CD4-positive, alpha-beta T cell (primary cell): ENCODE measurements at regions not wholly inside any gene's neighbourhood (a gene's known extent, or its start where the extent isn't known, plus 50 kb on each side); places are given as distances from the start of the nearest gene placed in this dataset.

ENCODE experiments used
- ATAC-seq: fragments of 200-7000 bp; cut with Tn5 transposase; one replicate; pipeline ENCODE4 v1.10.0; 2022; ENCODE audit warnings: mild to moderate bottlenecking; ENCODE audit not compliant: poor library complexity
- CTCF ChIA-PET: fragments of 350-600 bp; sonication (Branson Sonifier 250); formaldehyde crosslinking; loops from one replicate; lab custom pipeline; 2021; ENCODE audit warnings: antibody characterized with exemption, inconsistent platforms; lab: Charles Lee
- POLR2A ChIA-PET: fragments of 350-600 bp; sonication (Branson Sonifier 250); formaldehyde crosslinking; loops from one replicate; lab custom pipeline; 2021; ENCODE audit warnings: antibody characterized with exemption, inconsistent platforms; lab: Charles Lee
- DNase-seq, 14 experiments: peaks; one replicate each; pipeline ENCODE4 v3.0.0-alpha.2; 2013 to 2020; ENCODE audit warnings: mixed read lengths in 2 of 14
- H3K27ac ChIP-seq, 2 donors: one replicate each; pipeline versions ENCODE4 v1.5.1 to v1.7.0; 2013; ENCODE audit warnings: low read length in 2 of 2, low read depth in 1 of 2, mild to moderate bottlenecking in 1 of 2
- H3K27me3 ChIP-seq, 2 experiments: 1 replicate in 1 of 2; 2 replicates in 1 of 2; pipeline versions ENCODE4 v1.6.1 to v1.7.0; 2013; ENCODE audit warnings: low read length in 2 of 2, control low read depth in 1 of 2, mild to moderate bottlenecking in 1 of 2, moderate library complexity in 1 of 2; ENCODE audit not compliant: insufficient read depth in 2 of 2, control insufficient read depth in 1 of 2
- H3K36me3 ChIP-seq: one replicate; pipeline ENCODE4 v1.6.1; 2013; ENCODE audit warnings: low read length, control low read depth; ENCODE audit not compliant: insufficient read depth
- H3K4me1 ChIP-seq: one replicate; pipeline ENCODE4 v1.6.1; 2013; ENCODE audit warnings: low read length, control low read depth; ENCODE audit not compliant: insufficient read depth
- H3K4me3 ChIP-seq: one replicate; pipeline ENCODE4 v1.5.1; 2013; ENCODE audit warnings: mild to moderate bottlenecking, low read length, moderate library complexity
- H3K9me3 ChIP-seq, 2 experiments: 1 replicate in 1 of 2; 2 replicates in 1 of 2; pipeline versions ENCODE4 v1.6.1 to v1.7.0; 2013; ENCODE audit warnings: low read length in 2 of 2, mild to moderate bottlenecking in 2 of 2, control low read depth in 1 of 2, moderate library complexity in 1 of 2; ENCODE audit not compliant: control insufficient read depth in 1 of 2, insufficient read depth in 1 of 2
- H3K27ac Mint-ChIP-seq: one replicate; pipeline ENCODE4 v1.8.0; 2020; ENCODE audit warnings: mixed read lengths
- H3K27me3 Mint-ChIP-seq: one replicate; pipeline ENCODE4 v1.8.0; 2021; ENCODE audit warnings: mixed read lengths
- H3K36me3 Mint-ChIP-seq: one replicate; pipeline ENCODE4 v1.8.0; 2021; ENCODE audit warnings: low read depth, mixed read lengths
- H3K4me1 Mint-ChIP-seq: one replicate; pipeline ENCODE4 v1.8.0; 2021; ENCODE audit warnings: low read depth, mixed read lengths
- H3K4me3 Mint-ChIP-seq: one replicate; pipeline ENCODE4 v1.8.0; 2020; ENCODE audit warnings: mild to moderate bottlenecking, mixed read lengths
- H3K9me3 Mint-ChIP-seq: one replicate; pipeline ENCODE4 v1.8.0; 2020; ENCODE audit warnings: mixed read lengths
- intact Hi-C, 2 experiments: fragments of 100-400 bp; cut with DNase I in 1 of 2; cut with micrococcal nuclease in 1 of 2; formaldehyde crosslinking; loops; one replicate each; pipeline versions ENCODE4 v1.15.1 to v1.9.0; 2023 to 2025; cut with DNase I, micrococcal nuclease
- TF ChIP-seq, protein P1 (sequence below): fragments of 200-600 bp; IDR thresholded peaks from one replicate; pipeline ENCODE4 v1.8.0; 2022; ENCODE audit warnings: antibody characterized with exemption, mild to moderate bottlenecking

DNA sequence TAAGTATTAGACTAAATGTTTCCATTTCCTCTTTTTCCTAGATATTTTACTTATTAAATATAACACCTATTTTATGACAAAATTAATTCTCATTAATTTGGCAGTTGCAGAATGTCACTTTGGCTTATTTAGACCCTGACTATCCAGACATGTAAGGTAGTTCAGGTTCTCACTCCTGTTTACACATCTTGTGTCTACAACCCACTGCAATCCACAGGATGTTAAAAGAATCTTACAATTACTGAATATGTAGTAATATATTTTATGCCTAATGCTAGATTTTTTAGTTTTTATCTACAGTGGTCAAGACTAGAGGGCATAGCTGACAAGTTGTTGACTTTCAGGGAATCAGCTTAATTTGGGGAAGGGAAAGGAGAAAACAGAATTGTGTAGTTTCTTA, 346.7 kb downstream of the USP25 start:
- Histone ChIP-seq H3K36me3 (no peaks in the 10 kb centered on the region), H3K9me3 (no peaks in the 10 kb centered on the region), H3K4me3 (no peak overlapping the region), H3K27me3 (no peaks in the 10 kb centered on the region), H3K4me1 (no peaks in the 10 kb centered on the region), H3K27ac (no peak overlapping the region)
- Mint-ChIP-seq H3K9me3 (no peaks in the 10 kb centered on the region), H3K27ac (no peak overlapping the region), H3K36me3 (no peaks in the 10 kb centered on the region), H3K27me3 (no peaks in the 10 kb centered on the region), H3K4me3 (no peak overlapping the region), H3K4me1 (no peaks in the 10 kb centered on the region)
- POLR2A ChIA-PET, result no interaction called here
- ATAC-seq, result no peak
- DNase-seq, result no peak
- TF ChIP-seq, protein P1, sequence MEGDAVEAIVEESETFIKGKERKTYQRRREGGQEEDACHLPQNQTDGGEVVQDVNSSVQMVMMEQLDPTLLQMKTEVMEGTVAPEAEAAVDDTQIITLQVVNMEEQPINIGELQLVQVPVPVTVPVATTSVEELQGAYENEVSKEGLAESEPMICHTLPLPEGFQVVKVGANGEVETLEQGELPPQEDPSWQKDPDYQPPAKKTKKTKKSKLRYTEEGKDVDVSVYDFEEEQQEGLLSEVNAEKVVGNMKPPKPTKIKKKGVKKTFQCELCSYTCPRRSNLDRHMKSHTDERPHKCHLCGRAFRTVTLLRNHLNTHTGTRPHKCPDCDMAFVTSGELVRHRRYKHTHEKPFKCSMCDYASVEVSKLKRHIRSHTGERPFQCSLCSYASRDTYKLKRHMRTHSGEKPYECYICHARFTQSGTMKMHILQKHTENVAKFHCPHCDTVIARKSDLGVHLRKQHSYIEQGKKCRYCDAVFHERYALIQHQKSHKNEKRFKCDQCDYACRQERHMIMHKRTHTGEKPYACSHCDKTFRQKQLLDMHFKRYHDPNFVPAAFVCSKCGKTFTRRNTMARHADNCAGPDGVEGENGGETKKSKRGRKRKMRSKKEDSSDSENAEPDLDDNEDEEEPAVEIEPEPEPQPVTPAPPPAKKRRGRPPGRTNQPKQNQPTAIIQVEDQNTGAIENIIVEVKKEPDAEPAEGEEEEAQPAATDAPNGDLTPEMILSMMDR, result no peak
- intact Hi-C loops, result no loop called here
- CTCF ChIA-PET, result no interaction called here

DNA sequence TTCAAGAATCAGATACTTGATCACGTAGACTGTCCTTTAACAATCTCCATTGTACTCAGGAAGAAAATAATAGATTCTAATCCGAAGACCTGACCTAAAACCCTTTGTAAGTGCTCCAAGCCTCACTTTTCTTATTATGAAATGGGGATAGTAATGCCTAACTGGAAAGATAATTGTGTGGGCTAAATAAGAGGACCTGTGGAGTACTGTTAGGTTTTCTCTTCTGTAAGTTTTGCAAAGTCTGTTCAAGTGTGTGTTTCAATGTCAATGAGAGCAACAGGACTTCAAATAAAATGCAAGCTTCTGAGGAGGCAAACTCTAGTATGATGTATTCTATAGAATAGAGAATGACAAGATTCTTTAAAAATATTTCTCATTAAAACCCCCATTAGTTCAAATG, 348.6 kb downstream of the USP25 start:
- Histone ChIP-seq H3K27me3 (no peaks in the 10 kb centered on the region), H3K4me1 (no peaks in the 10 kb centered on the region), H3K27ac (no peak overlapping the region), H3K4me3 (no peak overlapping the region), H3K36me3 (no peaks in the 10 kb centered on the region), H3K9me3 (no peaks in the 10 kb centered on the region)
- Mint-ChIP-seq H3K4me1 (no peaks in the 10 kb centered on the region), H3K27me3 (no peaks in the 10 kb centered on the region), H3K4me3 (no peak overlapping the region), H3K36me3 (no peaks in the 10 kb centered on the region), H3K9me3 (no peaks in the 10 kb centered on the region), H3K27ac (no peak overlapping the region)
- DNase-seq (no peak), ATAC-seq (no peak)
- ChIA-PET POLR2A (no interaction called here), CTCF (no interaction called here)
- intact Hi-C loops, result no loop called here
- TF ChIP-seq, protein P1, result no peak

DNA sequence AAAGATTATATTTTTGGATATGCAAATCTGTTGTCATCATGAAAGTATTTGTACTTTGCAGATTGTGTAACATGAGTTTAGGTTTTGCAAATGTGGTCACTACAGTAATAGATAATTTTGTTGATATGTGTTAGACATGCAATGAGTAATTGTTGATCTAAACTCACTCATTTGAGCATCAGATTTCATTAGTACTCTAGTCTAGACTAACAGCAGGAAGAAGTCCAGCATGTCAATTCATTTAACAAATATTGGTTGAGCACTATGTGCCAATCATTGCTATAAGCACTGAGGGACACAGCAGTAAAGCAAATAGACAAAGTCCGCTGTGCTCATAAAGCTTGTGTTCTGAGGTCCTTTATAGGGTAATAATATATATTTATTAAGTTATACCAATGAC, 350.0 kb downstream of the USP25 start:
- no peak for ATAC-seq

More for the DNA sequence above, 350.0 kb downstream of the USP25 start:
- intact Hi-C loops, result loop anchor here in 1 of 2 experiments (5.0 kb wide), 1 partner anchor 252 kb away; no protein-coding TSS in a partner anchor
- Mint-ChIP-seq H3K27ac (no peak overlapping the region), H3K36me3 (no peaks in the 10 kb centered on the region), H3K9me3 (no peaks in the 10 kb centered on the region), H3K4me1 (no peaks in the 10 kb centered on the region), H3K27me3 (no peaks in the 10 kb centered on the region), H3K4me3 (no peak overlapping the region)
- Histone ChIP-seq H3K9me3 (no peaks in the 10 kb centered on the region), H3K4me1 (no peaks in the 10 kb centered on the region), H3K27ac (no peak overlapping the region), H3K36me3 (no peaks in the 10 kb centered on the region), H3K27me3 (no peaks in the 10 kb centered on the region), H3K4me3 (no peak overlapping the region)
- ChIA-PET CTCF (no interaction called here), POLR2A (no interaction called here)
- TF ChIP-seq, protein P1, result no peak
- no peak for DNase-seq
